ENCODE measurements at regions not wholly inside any gene's neighbourhood (a gene's known extent, or its start where the extent isn't known, plus 50 kb on each side); places are given as distances from the start of the nearest gene placed in this dataset.

GRCh38 chr9:13022756-13023155 lies 247.9 kb downstream of the LURAP1L start (continued):
- TF ChIP-seq FOSL2 (IDR thresholded peaks at IDR 0.05), result no peak
- TF ChIP-seq FOSL2 (CRISPR knock-in tag; IDR thresholded peaks at IDR 0.05), result no peak
- no peak for TF ChIP-seq SREBF2 (IDR thresholded peaks at IDR 0.05)
- TF ChIP-seq RAD21 (conservative IDR thresholded peaks at IDR 0.05 in 1 of 2, IDR thresholded peaks at IDR 0.05 in 1 of 2), result no peak
- no peak for TF ChIP-seq CHD4 (IDR thresholded peaks at IDR 0.05; ENCODE audit: borderline replicate concordance)

- H3K4me3 ChIP-seq, result no peak overlapping the region
Observed at GRCh38 chr9:13023498-13023897, 248.7 kb downstream of the LURAP1L start.

GRCh38 chr9:13026956-13027355 lies 252.1 kb downstream of the LURAP1L start:
- Histone ChIP-seq H3K4me2 (no peak overlapping the region), H3K9me3 (no peaks in the 10 kb centered on the region), H3K27ac (no peak overlapping the region), H3K4me3 (no peak overlapping the region), H3K4me1 (peaks cover 8% of the 10 kb centered on the region; the same call in 2 of the 3 replicates)
- TF ChIP-seq MAZ (IDR thresholded peaks at IDR 0.05; ENCODE audit: borderline replicate concordance, low read depth, low read length) (no peak), USF2 (IDR thresholded peaks at IDR 0.05) (no peak), JUN (IDR thresholded peaks at IDR 0.05) (no peak), RNF2 (IDR thresholded peaks at IDR 0.05; ENCODE audit: borderline replicate concordance, low read depth) (no peak), SMC3 (IDR thresholded peaks at IDR 0.05) (no peak), MAX (IDR thresholded peaks at IDR 0.05) (no peak), EP300 (IDR thresholded peaks at IDR 0.05) (no peak), ELK1 (IDR thresholded peaks at IDR 0.05; ENCODE audit: low read depth, low read length) (no peak), RCOR1 (IDR thresholded peaks at IDR 0.05; ENCODE audit: low read depth, low read length) (no peak), FOSB (CRISPR knock-in tag; IDR thresholded peaks at IDR 0.05) (no peak), GATA3 (IDR thresholded peaks at IDR 0.05; ENCODE audit: borderline replicate concordance) (no peak), CBX8 (IDR thresholded peaks at IDR 0.05) (no peak), RAD21 (conservative IDR thresholded peaks at IDR 0.05 in 1 of 2, IDR thresholded peaks at IDR 0.05 in 1 of 2) (no peak), ESRRA (IDR thresholded peaks at IDR 0.05; ENCODE audit: borderline replicate concordance, low read length) (no peak), ZSCAN20 (CRISPR knock-in tag; IDR thresholded peaks at IDR 0.05) (no peak), POLR2AphosphoS2 (conservative IDR thresholded peaks at IDR 0.05; ENCODE audit: low read length) (no peak), CEBPB (IDR thresholded peaks at IDR 0.05) (no peak), HES2 (IDR thresholded peaks at IDR 0.05) (no peak), RFX5 (IDR thresholded peaks at IDR 0.05) (no peak)
- ChIA-PET CTCF (interaction anchor here (0.8 to 1.4 kb wide), 2 partner anchors 19 to 209 kb away, joined by 3 read pairs; no protein-coding TSS in a partner anchor), POLR2A (no interaction called here)
- 9% methylated on average over 3 of the region's 3 CpGs for WGBS (ENCODE audit: missing lambda C conversion rate)
- no peak for DNase-seq (ENCODE audit: low read depth in 1 of 2, low spot score in 1 of 2)
- no peak for ATAC-seq
- FAIRE-seq, result no peak

More at GRCh38 chr9:13023498-13023897, 248.7 kb downstream of the LURAP1L start:
- peaks cover 8% of the 10 kb centered on the region; the same call in 2 of the 3 replicates for H3K4me1 ChIP-seq
- ATAC-seq (no peak), DNase-seq (ENCODE audit: low read depth in 1 of 2, low spot score in 1 of 2) (peak in 1 of 2 experiments; percentile 22), FAIRE-seq (peak; percentile 7)
- H3K4me2 ChIP-seq, result no peak overlapping the region; the same call in 1 of the 3 replicates
- TF ChIP-seq NPAS2 (CRISPR knock-in tag; IDR thresholded peaks at IDR 0.05; ENCODE audit: borderline replicate concordance) (no peak), FOSL2 (IDR thresholded peaks at IDR 0.05) (no peak), FOSL2 (CRISPR knock-in tag; IDR thresholded peaks at IDR 0.05) (peak; percentile 59), CBX2 (IDR thresholded peaks at IDR 0.05; ENCODE audit: borderline replicate concordance, low read depth) (no peak), GATA3 (IDR thresholded peaks at IDR 0.05; ENCODE audit: borderline replicate concordance) (peak; percentile 40; the same call in 1 of the 2 replicates), ELK1 (IDR thresholded peaks at IDR 0.05; ENCODE audit: low read depth, low read length) (no peak)
- H3K9me3 ChIP-seq, result no peaks in the 10 kb centered on the region
- POLR2A ChIA-PET, result no interaction called here
- 2% methylated on average over 2 of the region's 2 CpGs for WGBS (ENCODE audit: missing lambda C conversion rate)
- CTCF ChIA-PET, result no interaction called here
- no peak overlapping the region; a peak in 1 of 6 replicates for H3K27ac ChIP-seq

Measured in A549 (cell line).